ENCODE measurements at regions not wholly inside any gene's neighbourhood (a gene's known extent, or its start where the extent isn't known, plus 50 kb on each side); places are given as distances from the start of the nearest gene placed in this dataset.

GRCh38 chr13:85204668-85205344 is 594.4 kb downstream of the SLITRK6 start:
- no peaks in the 10 kb centered on the region for H3K27me3 ChIP-seq (ENCODE audit: control insufficient read depth, insufficient read depth, low read length)
- Mint-ChIP-seq H3K27ac (no peak overlapping the region), H3K4me1 (no peaks in the 10 kb centered on the region), H3K27me3 (no peaks in the 10 kb centered on the region), H3K9me3 (peaks cover 3 to 23% (median 15%) of the 10 kb centered on the region in 7 donors), H3K4me3 (no peak overlapping the region), H3K36me3 (no peaks in the 10 kb centered on the region)
- peaks cover 0 to 2% of the 10 kb centered on the region in 2 experiments for H3K9me3 ChIP-seq (ENCODE audit: control insufficient read depth in 2 of 2, low read length in 2 of 2)
- H3K27ac ChIP-seq (ENCODE audit: insufficient read depth, low read length, poor library complexity, severe bottlenecking), result no peak overlapping the region
- DNase-seq, result no peak
- no peaks in the 10 kb centered on the region for H3K36me3 ChIP-seq (ENCODE audit: control insufficient read depth, insufficient read depth, low read length)
- no peaks in the 10 kb centered on the region for H3K4me1 ChIP-seq (ENCODE audit: control insufficient read depth, insufficient read depth, low read length, poor library complexity, severe bottlenecking)
- no peak overlapping the region for H3K4me3 ChIP-seq (ENCODE audit: low read depth, low read length)
- no peak for ATAC-seq (ENCODE audit: low read depth in 2 of 2)

- H3K27ac Mint-ChIP-seq, result no peak overlapping the region
- no peak overlapping the region for H3K4me3 ChIP-seq (ENCODE audit: low read depth, low read length)
- H3K36me3 ChIP-seq (ENCODE audit: control insufficient read depth, insufficient read depth, low read length), result no peaks in the 10 kb centered on the region
- DNase-seq, result no peak
- H3K4me1 ChIP-seq (ENCODE audit: control insufficient read depth, insufficient read depth, low read length, poor library complexity, severe bottlenecking), result no peaks in the 10 kb centered on the region
- no peak overlapping the region for H3K4me3 Mint-ChIP-seq
- no peak for ATAC-seq (ENCODE audit: low read depth in 2 of 2)
- peaks cover 2 to 15% (median 10%) of the 10 kb centered on the region in 7 donors for H3K9me3 Mint-ChIP-seq
- no peaks in the 10 kb centered on the region for H3K27me3 ChIP-seq (ENCODE audit: control insufficient read depth, insufficient read depth, low read length)
- no peaks in the 10 kb centered on the region for H3K36me3 Mint-ChIP-seq
- no peak overlapping the region for H3K27ac ChIP-seq (ENCODE audit: insufficient read depth, low read length, poor library complexity, severe bottlenecking)
- no peaks in the 10 kb centered on the region for H3K27me3 Mint-ChIP-seq
- H3K9me3 ChIP-seq (ENCODE audit: control insufficient read depth in 2 of 2, low read length in 2 of 2), result no peaks in the 10 kb centered on the region
- H3K4me1 Mint-ChIP-seq, result no peaks in the 10 kb centered on the region
These were observed 601.8 kb downstream of the SLITRK6 start for GRCh38 chr13:85197431-85197830.

- Histone ChIP-seq H3K4me3 (ENCODE audit: low read depth, low read length) (no peak overlapping the region), H3K36me3 (ENCODE audit: control insufficient read depth, insufficient read depth, low read length) (no peaks in the 10 kb centered on the region), H3K4me1 (ENCODE audit: control insufficient read depth, insufficient read depth, low read length, poor library complexity, severe bottlenecking) (no peaks in the 10 kb centered on the region), H3K27ac (ENCODE audit: insufficient read depth, low read length, poor library complexity, severe bottlenecking) (no peak overlapping the region), H3K9me3 (ENCODE audit: control insufficient read depth in 2 of 2, low read length in 2 of 2) (no peaks in the 10 kb centered on the region), H3K27me3 (ENCODE audit: control insufficient read depth, insufficient read depth, low read length) (no peaks in the 10 kb centered on the region)
- no peaks in the 10 kb centered on the region for H3K27me3 Mint-ChIP-seq
- H3K36me3 Mint-ChIP-seq, result no peaks in the 10 kb centered on the region
- DNase-seq (no peak), ATAC-seq (ENCODE audit: low read depth in 2 of 2) (no peak)
- no peak overlapping the region for H3K4me3 Mint-ChIP-seq
- no peak overlapping the region for H3K27ac Mint-ChIP-seq
- peaks cover 0 to 15% (median 5%) of the 10 kb centered on the region in 7 donors for H3K9me3 Mint-ChIP-seq
- no peaks in the 10 kb centered on the region for H3K4me1 Mint-ChIP-seq
These were observed 604.7 kb downstream of the SLITRK6 start for GRCh38 chr13:85194482-85194881.

GRCh38 chr13:85191996-85192718 is 607.1 kb downstream of the SLITRK6 start:
- no peak overlapping the region for H3K27ac Mint-ChIP-seq
- no peak overlapping the region for H3K4me3 Mint-ChIP-seq

GRCh38 chr13:85186356-85187045 is 612.7 kb downstream of the SLITRK6 start:
- no peaks in the 10 kb centered on the region for H3K27me3 Mint-ChIP-seq
- H3K27ac Mint-ChIP-seq, result no peak overlapping the region
- H3K4me1 ChIP-seq (ENCODE audit: control insufficient read depth, insufficient read depth, low read length, poor library complexity, severe bottlenecking), result no peaks in the 10 kb centered on the region
- H3K27me3 ChIP-seq (ENCODE audit: control insufficient read depth, insufficient read depth, low read length), result no peaks in the 10 kb centered on the region
- H3K4me3 ChIP-seq (ENCODE audit: low read depth, low read length), result no peak overlapping the region
- peak overlapping the region in 1 of 4 donors; percentile 12 for H3K4me3 Mint-ChIP-seq
- ATAC-seq (ENCODE audit: low read depth in 2 of 2) (no peak), DNase-seq (no peak)
- H3K36me3 ChIP-seq (ENCODE audit: control insufficient read depth, insufficient read depth, low read length), result no peaks in the 10 kb centered on the region
- H3K4me1 Mint-ChIP-seq, result no peaks in the 10 kb centered on the region
- H3K9me3 ChIP-seq (ENCODE audit: control insufficient read depth in 2 of 2, low read length in 2 of 2), result no peaks in the 10 kb centered on the region
- H3K27ac ChIP-seq (ENCODE audit: insufficient read depth, low read length, poor library complexity, severe bottlenecking), result no peak overlapping the region
- peaks cover 0 to 31% (median 12%) of the 10 kb centered on the region in 7 donors for H3K9me3 Mint-ChIP-seq
- no peaks in the 10 kb centered on the region for H3K36me3 Mint-ChIP-seq

More at GRCh38 chr13:85191996-85192718, 607.1 kb downstream of the SLITRK6 start:
- Histone ChIP-seq H3K9me3 (ENCODE audit: control insufficient read depth in 2 of 2, low read length in 2 of 2) (no peaks in the 10 kb centered on the region), H3K36me3 (ENCODE audit: control insufficient read depth, insufficient read depth, low read length) (no peaks in the 10 kb centered on the region), H3K27ac (ENCODE audit: insufficient read depth, low read length, poor library complexity, severe bottlenecking) (no peak overlapping the region), H3K4me1 (ENCODE audit: control insufficient read depth, insufficient read depth, low read length, poor library complexity, severe bottlenecking) (no peaks in the 10 kb centered on the region), H3K27me3 (ENCODE audit: control insufficient read depth, insufficient read depth, low read length) (no peaks in the 10 kb centered on the region), H3K4me3 (ENCODE audit: low read depth, low read length) (no peak overlapping the region)
- DNase-seq (no peak), ATAC-seq (ENCODE audit: low read depth in 2 of 2) (no peak)
- no peaks in the 10 kb centered on the region for H3K4me1 Mint-ChIP-seq
- H3K9me3 Mint-ChIP-seq, result peaks cover 0 to 17% (median 8%) of the 10 kb centered on the region in 7 donors
- H3K36me3 Mint-ChIP-seq, result no peaks in the 10 kb centered on the region
- no peaks in the 10 kb centered on the region for H3K27me3 Mint-ChIP-seq

GRCh38 chr13:85174291-85174690 is 624.9 kb downstream of the SLITRK6 start:
- H3K4me1 ChIP-seq (ENCODE audit: control insufficient read depth, insufficient read depth, low read length, poor library complexity, severe bottlenecking), result no peaks in the 10 kb centered on the region
- no peak overlapping the region for H3K4me3 Mint-ChIP-seq
- no peaks in the 10 kb centered on the region for H3K36me3 ChIP-seq (ENCODE audit: control insufficient read depth, insufficient read depth, low read length)
- peaks cover 4 to 25% (median 10%) of the 10 kb centered on the region in 7 donors for H3K9me3 Mint-ChIP-seq
- no peak overlapping the region for H3K27ac ChIP-seq (ENCODE audit: insufficient read depth, low read length, poor library complexity, severe bottlenecking)
- H3K4me1 Mint-ChIP-seq, result no peaks in the 10 kb centered on the region
- H3K27me3 Mint-ChIP-seq, result no peaks in the 10 kb centered on the region
- H3K4me3 ChIP-seq (ENCODE audit: low read depth, low read length), result no peak overlapping the region
- DNase-seq (no peak), ATAC-seq (ENCODE audit: low read depth in 2 of 2) (no peak)
- no peaks in the 10 kb centered on the region for H3K27me3 ChIP-seq (ENCODE audit: control insufficient read depth, insufficient read depth, low read length)
- H3K36me3 Mint-ChIP-seq, result no peaks in the 10 kb centered on the region
- H3K27ac Mint-ChIP-seq, result no peak overlapping the region
- H3K9me3 ChIP-seq (ENCODE audit: control insufficient read depth in 2 of 2, low read length in 2 of 2), result peaks cover 0 to 5% of the 10 kb centered on the region in 2 experiments

GRCh38 chr13:85170372-85170771 is 628.8 kb downstream of the SLITRK6 start:
- no peaks in the 10 kb centered on the region for H3K4me1 Mint-ChIP-seq
- Histone ChIP-seq H3K9me3 (ENCODE audit: control insufficient read depth in 2 of 2, low read length in 2 of 2) (peaks cover 0 to 5% of the 10 kb centered on the region in 2 experiments), H3K36me3 (ENCODE audit: control insufficient read depth, insufficient read depth, low read length) (no peaks in the 10 kb centered on the region), H3K27me3 (ENCODE audit: control insufficient read depth, insufficient read depth, low read length) (no peaks in the 10 kb centered on the region), H3K4me1 (ENCODE audit: control insufficient read depth, insufficient read depth, low read length, poor library complexity, severe bottlenecking) (no peaks in the 10 kb centered on the region), H3K27ac (ENCODE audit: insufficient read depth, low read length, poor library complexity, severe bottlenecking) (no peak overlapping the region), H3K4me3 (ENCODE audit: low read depth, low read length) (no peak overlapping the region)
- no peak overlapping the region for H3K27ac Mint-ChIP-seq
- H3K9me3 Mint-ChIP-seq, result peaks cover 4 to 17% (median 7%) of the 10 kb centered on the region in 7 donors
- H3K36me3 Mint-ChIP-seq, result no peaks in the 10 kb centered on the region
- DNase-seq (no peak), ATAC-seq (ENCODE audit: low read depth in 2 of 2) (no peak)
- no peaks in the 10 kb centered on the region for H3K27me3 Mint-ChIP-seq
- peak overlapping the region in 1 of 4 donors; percentile 63 for H3K4me3 Mint-ChIP-seq
